ENCODE measurements at regions not wholly inside any gene's neighbourhood (a gene's known extent, or its start where the extent isn't known, plus 50 kb on each side); places are given as distances from the start of the nearest gene placed in this dataset.

GRCh38 chr12:4088451-4088850 lies 185.1 kb upstream of the CCND2 start:
- ChIA-PET CTCF (no interaction called here), POLR2A (no interaction called here)
- DNase-seq (ENCODE audit: low read depth): no peak
- peaks cover 2% of the 10 kb centered on the region; the same call in 1 of the 2 replicates for H3K27me3 ChIP-seq (ENCODE audit: control insufficient read depth, insufficient read depth, low read length)
- TF ChIP-seq CTCF (IDR thresholded peaks at IDR 0.05; ENCODE audit: insufficient read depth, low read depth, low read length): no peak
- H3K36me3 ChIP-seq (ENCODE audit: control insufficient read depth, insufficient read depth, low read length): no peaks in the 10 kb centered on the region
- H3K4me3 ChIP-seq (ENCODE audit: low read depth, low read length): no peak overlapping the region

- peaks cover 2% of the 10 kb centered on the region; the same call in 1 of the 2 replicates for H3K27me3 ChIP-seq (ENCODE audit: control insufficient read depth, insufficient read depth, low read length)
Observed at GRCh38 chr12:4086481-4086880, 187.1 kb upstream of the CCND2 start.

GRCh38 chr12:4084573-4084972 lies 189.0 kb upstream of the CCND2 start:
- POLR2A ChIA-PET: no interaction called here
- Histone ChIP-seq H3K4me3 (ENCODE audit: low read depth, low read length) (no peak overlapping the region), H3K36me3 (ENCODE audit: control insufficient read depth, insufficient read depth, low read length) (no peaks in the 10 kb centered on the region), H3K27me3 (ENCODE audit: control insufficient read depth, insufficient read depth, low read length) (peaks cover 2% of the 10 kb centered on the region; the same call in 1 of the 2 replicates)
- CTCF ChIA-PET: interaction anchor here (0.6 to 1.7 kb wide), 2 partner anchors 46 to 157 kb away, joined by 3 to 4 read pairs; no protein-coding TSS in a partner anchor
- no peak for TF ChIP-seq CTCF (IDR thresholded peaks at IDR 0.05; ENCODE audit: insufficient read depth, low read depth, low read length)
- DNase-seq (ENCODE audit: low read depth): no peak

More at GRCh38 chr12:4086481-4086880, 187.1 kb upstream of the CCND2 start:
- Histone ChIP-seq H3K4me3 (ENCODE audit: low read depth, low read length) (no peak overlapping the region), H3K36me3 (ENCODE audit: control insufficient read depth, insufficient read depth, low read length) (no peaks in the 10 kb centered on the region)
- CTCF ChIA-PET: interaction anchor here (0.6 kb wide), 1 partner anchor 1493 kb away, joined by 3 read pairs; no protein-coding TSS in a partner anchor
- DNase-seq (ENCODE audit: low read depth): no peak
- no peak for TF ChIP-seq CTCF (IDR thresholded peaks at IDR 0.05; ENCODE audit: insufficient read depth, low read depth, low read length)
- POLR2A ChIA-PET: no interaction called here

GRCh38 chr12:4082809-4083403 lies 190.7 kb upstream of the CCND2 start:
- no peak for TF ChIP-seq CTCF (IDR thresholded peaks at IDR 0.05; ENCODE audit: insufficient read depth, low read depth, low read length)
- CTCF ChIA-PET: interaction anchor here (1.0 kb wide), 1 partner anchor 8 kb away, joined by 3 read pairs; no protein-coding TSS in a partner anchor

GRCh38 chr12:4080213-4080612 lies 193.3 kb upstream of the CCND2 start:
- POLR2A ChIA-PET: no interaction called here
- H3K4me3 ChIP-seq (ENCODE audit: low read depth, low read length): no peak overlapping the region
- CTCF ChIA-PET: no interaction called here
- no peaks in the 10 kb centered on the region for H3K27me3 ChIP-seq (ENCODE audit: control insufficient read depth, insufficient read depth, low read length)
- no peak for TF ChIP-seq CTCF (IDR thresholded peaks at IDR 0.05; ENCODE audit: insufficient read depth, low read depth, low read length)
- no peaks in the 10 kb centered on the region for H3K36me3 ChIP-seq (ENCODE audit: control insufficient read depth, insufficient read depth, low read length)
- no peak for DNase-seq (ENCODE audit: low read depth)

More at GRCh38 chr12:4082809-4083403, 190.7 kb upstream of the CCND2 start:
- no peak for DNase-seq (ENCODE audit: low read depth)
- Histone ChIP-seq H3K36me3 (ENCODE audit: control insufficient read depth, insufficient read depth, low read length) (no peaks in the 10 kb centered on the region), H3K4me3 (ENCODE audit: low read depth, low read length) (no peak overlapping the region), H3K27me3 (ENCODE audit: control insufficient read depth, insufficient read depth, low read length) (no peaks in the 10 kb centered on the region)
- POLR2A ChIA-PET: no interaction called here
